ENCODE measurements at regions not wholly inside any gene's neighbourhood (a gene's known extent, or its start where the extent isn't known, plus 50 kb on each side); places are given as distances from the start of the nearest gene placed in this dataset.
"Not testable (repeated sequence)": the region's sequence is repeated elsewhere in the genome, so short reads cannot be mapped to it uniquely, and the experiment has no call there.

GRCh38 chr7:32816409-32816948 is 75.1 kb downstream of the KBTBD2 start:
- DNase-seq = not testable (repeated sequence)

GRCh38 chr7:32814779-32815178 is 76.8 kb downstream of the KBTBD2 start:
- not testable (repeated sequence) for DNase-seq

GRCh38 chr7:32809871-32810270 is 81.7 kb downstream of the KBTBD2 start:
- DNase-seq = no peak

- DNase-seq = no peak
These were observed 82.2 kb downstream of the KBTBD2 start for GRCh38 chr7:32809347-32809746.

GRCh38 chr7:32803406-32804141 is 88.0 kb downstream of the KBTBD2 start:
- no peak for DNase-seq

- DNase-seq = no peak
These were observed 89.2 kb downstream of the KBTBD2 start for GRCh38 chr7:32802305-32802910.

- DNase-seq = not testable (repeated sequence)
These were observed 98.5 kb downstream of the KBTBD2 start for GRCh38 chr7:32793053-32793452.

- not testable (repeated sequence) for DNase-seq
These were observed 100.7 kb downstream of the KBTBD2 start for GRCh38 chr7:32790766-32791430.

GRCh38 chr7:32789266-32789665 is 102.3 kb downstream of the KBTBD2 start:
- DNase-seq = not testable (repeated sequence)

- DNase-seq = not testable (repeated sequence)
These were observed 103.4 kb downstream of the KBTBD2 start for GRCh38 chr7:32788174-32788573.

- DNase-seq = not testable (repeated sequence)
These were observed 106.1 kb downstream of the KBTBD2 start for GRCh38 chr7:32785365-32785944.

- not testable (repeated sequence) for DNase-seq
These were observed 111.7 kb downstream of the KBTBD2 start for GRCh38 chr7:32779895-32780294.

GRCh38 chr7:32779167-32779566 is 112.4 kb downstream of the KBTBD2 start:
- DNase-seq = no peak

- not testable (repeated sequence) for DNase-seq
These were observed 114.4 kb downstream of the KBTBD2 start for GRCh38 chr7:32777041-32777666.

GRCh38 chr7:32776318-32776717 is 115.2 kb downstream of the KBTBD2 start:
- not testable (repeated sequence) for DNase-seq

- DNase-seq = not testable (repeated sequence)
These were observed 115.8 kb downstream of the KBTBD2 start for GRCh38 chr7:32775809-32776208.

GRCh38 chr7:32774541-32774951 is 117.0 kb downstream of the KBTBD2 start:
- DNase-seq = no peak

GRCh38 chr7:32768866-32769510 is 122.6 kb downstream of the KBTBD2 start:
- DNase-seq = not testable (repeated sequence)

GRCh38 chr7:32768338-32768737 is 123.2 kb downstream of the KBTBD2 start:
- DNase-seq = not testable (repeated sequence)

GRCh38 chr7:32765649-32766251 is 125.8 kb downstream of the KBTBD2 start:
- DNase-seq = not testable (repeated sequence)

GRCh38 chr7:32765185-32765584 is 126.4 kb downstream of the KBTBD2 start:
- DNase-seq = no peak

GRCh38 chr7:32762925-32763293 is 128.7 kb downstream of the KBTBD2 start:
- no peak for DNase-seq
